CD1c-positive myeloid dendritic cell (primary cell): ENCODE measurements at regions not wholly inside any gene's neighbourhood (a gene's known extent, or its start where the extent isn't known, plus 50 kb on each side); places are given as distances from the start of the nearest gene placed in this dataset.

Experiments used
- DNase-seq: peaks from one replicate; pipeline ENCODE4 v3.0.0-alpha.2; 2016; ENCODE audit errors: extremely low spot score

DNA sequence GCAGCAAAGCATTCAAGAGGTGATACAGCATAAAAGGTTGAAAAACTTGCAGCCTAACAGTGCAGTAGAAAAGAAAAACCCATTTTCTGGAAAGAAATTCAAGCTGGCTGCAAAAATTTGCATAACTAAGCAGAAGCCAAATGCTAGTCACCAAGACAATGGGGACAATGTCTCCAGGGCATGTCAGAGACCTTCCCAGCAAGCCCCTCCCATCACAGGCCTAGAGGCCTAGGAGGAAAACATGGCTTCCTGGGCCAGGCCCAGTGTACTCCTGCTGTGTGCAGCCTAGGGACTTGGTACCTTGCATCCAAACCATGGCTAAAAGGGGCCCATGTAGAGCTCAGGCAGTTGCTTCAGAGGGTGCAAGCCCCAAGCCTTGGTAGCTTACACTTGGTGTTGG, 405.1 kb upstream of the CYRIA start:
- DNase-seq: no peak

DNA sequence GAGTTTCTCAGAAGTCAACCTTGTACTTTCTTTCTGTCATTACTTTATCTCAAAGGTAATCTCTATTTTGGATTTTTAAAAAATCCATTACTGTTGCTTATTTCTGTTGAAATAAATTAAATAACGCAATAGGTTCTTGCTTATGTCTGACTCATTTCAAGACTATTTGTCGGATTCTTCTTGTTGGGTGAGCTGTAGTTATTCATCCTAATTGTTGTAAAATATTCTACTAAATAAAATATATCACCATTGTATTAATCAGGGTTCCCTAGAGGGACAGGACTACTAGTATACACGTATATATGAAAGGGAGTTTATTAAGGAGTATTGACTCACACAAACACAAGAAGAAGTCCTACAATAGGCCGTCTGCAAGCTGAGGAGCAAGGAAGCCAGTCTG, 403.9 kb upstream of the CYRIA start:
- no peak for DNase-seq

DNA sequence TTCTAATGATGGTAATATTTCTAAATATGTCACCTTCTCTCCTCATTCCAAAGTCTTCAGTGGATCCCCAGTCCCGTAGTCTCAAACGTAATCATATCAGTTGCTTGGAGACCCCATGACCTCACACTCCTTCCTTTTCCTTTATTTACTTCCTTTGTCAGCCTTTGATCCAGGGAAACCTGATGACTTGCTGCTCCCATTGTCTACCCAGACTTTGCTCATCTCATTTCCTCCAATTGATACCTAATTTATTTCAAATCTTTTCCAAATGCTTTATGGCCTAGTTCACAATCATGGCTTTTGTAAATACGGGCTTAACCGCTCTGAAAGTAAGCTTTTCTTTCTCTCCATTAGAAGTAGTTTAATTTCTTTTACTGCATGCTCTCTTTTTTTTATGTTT, 402.4 kb upstream of the CYRIA start:
- DNase-seq: no peak

DNA sequence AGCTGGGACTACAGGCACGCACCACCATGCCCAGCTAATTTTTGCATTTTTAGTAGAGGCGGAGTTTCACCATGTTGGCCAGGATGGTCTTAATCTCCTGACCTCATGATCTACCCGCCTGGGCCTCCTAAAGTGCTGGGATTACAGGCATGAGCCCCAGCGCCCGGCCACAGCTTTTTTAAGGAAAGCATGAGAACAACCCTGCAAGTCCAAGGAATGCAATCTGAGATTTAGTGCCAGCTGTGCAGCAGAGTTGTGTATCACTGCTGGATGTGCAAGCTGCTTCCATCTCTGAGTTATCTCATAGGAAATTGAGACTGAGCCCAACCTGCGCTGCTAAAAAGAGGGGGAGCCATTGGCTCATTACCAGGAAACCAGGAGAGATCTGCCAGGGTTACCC, 399.9 kb upstream of the CYRIA start:
- no peak for DNase-seq

DNA sequence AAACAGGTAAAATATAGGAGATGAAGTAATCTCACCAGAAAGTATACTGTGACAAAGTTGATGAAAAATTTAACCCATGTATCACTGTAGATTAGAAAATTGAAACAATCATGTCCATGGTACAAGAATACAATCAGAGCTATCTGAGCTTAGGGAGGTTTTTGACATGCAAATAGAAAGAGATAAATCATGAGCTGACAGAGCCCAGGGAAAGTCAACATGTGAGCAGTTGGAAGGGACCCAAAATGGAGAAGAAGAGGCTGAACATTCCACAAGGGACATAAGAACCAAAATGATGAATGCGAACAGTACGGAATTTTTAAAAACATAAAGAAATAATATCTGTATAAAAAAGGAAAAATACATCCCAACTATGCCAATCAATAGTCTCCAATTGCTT, 395.4 kb upstream of the CYRIA start:
- no peak for DNase-seq

DNA sequence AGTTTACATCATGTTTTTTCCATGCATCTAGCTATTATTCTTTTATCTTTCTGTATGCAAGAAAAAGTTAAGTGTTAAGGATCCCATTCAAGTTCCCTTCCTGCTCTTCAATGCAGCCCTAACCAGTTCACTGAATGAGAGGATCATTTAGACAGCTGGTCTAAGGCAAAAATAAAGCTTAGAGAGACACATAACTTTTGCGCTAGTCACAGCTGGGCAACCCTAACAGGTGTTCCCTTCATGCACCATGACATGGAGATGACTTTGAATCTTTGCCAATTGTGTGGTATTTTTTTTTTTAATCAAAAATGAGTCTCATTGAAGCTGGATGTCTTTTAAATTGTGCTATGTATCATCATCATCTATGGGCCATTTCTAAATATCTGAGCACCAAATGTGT, 393.8 kb upstream of the CYRIA start:
- DNase-seq: no peak

DNA sequence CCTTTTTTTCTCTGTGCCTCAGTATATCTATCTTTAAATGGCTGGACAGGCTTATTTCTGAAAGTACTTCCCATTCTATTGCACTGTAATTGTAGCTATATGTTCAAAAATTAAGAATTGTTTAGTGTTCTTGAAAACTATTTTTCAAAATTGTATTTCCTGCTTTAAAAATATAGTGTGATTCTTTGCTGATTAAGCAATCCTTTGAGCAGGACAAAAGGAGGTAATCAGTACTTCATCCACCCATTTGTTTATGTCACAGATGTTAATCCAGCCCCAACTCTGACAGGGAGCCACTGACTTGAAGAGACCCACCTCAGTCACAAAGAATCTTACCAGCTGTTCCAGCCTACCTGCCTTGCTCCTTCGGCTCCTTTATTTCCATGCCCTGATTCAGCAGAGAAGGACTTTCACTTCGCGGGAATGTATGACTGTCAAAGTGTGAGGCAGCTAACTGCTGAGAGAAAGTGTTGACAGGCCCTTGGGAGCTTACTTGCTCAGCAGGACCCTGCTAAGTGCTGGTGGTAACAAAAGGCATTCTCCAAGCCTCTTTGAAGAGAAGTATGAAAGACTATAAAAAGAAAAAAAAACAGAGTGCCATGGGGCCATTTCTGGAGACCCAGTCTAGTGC, 393.3 kb upstream of the CYRIA start:
- no peak for DNase-seq

DNA sequence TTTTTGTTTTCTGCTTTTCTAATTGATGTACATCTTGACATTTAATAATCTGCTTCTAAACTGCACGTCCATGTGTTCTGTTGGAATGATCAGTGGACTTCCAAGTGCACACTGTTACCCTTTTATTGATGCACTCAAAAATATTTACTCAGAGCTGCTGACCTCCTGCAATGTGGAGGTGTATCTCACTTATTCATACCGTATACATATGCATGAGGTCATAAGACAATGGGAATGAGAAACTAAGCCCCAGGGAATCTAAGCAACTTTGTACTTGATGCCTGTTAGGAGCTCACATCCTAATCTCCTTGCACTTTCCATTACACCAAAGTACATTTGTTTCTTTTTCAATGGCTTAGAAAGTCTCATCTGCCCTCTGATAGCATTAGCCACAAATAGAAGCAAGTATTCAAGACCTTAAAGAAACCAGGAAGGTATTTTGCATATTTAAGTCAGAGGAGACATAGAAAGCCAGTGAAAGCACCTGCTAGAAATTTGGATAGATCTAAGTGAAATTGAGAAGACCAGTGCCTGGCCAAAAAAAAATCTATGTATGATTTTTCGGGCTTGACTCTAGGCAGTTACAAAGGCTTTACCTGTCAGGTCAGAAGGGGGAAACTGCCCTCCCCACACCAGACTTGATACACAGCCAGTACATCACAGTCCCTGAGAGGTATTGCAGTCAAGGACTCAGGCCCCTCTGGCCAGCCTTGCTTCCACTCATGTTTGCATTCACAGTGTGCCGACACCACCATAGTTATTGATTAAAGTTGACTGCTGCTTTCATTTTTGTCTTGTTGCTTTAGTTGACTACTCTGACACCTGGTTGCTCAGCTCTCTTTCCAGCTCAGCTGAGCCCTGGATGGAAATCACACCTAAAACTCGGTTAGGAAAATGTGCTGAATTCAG, 391.7 kb upstream of the CYRIA start:
- no peak for DNase-seq

DNA sequence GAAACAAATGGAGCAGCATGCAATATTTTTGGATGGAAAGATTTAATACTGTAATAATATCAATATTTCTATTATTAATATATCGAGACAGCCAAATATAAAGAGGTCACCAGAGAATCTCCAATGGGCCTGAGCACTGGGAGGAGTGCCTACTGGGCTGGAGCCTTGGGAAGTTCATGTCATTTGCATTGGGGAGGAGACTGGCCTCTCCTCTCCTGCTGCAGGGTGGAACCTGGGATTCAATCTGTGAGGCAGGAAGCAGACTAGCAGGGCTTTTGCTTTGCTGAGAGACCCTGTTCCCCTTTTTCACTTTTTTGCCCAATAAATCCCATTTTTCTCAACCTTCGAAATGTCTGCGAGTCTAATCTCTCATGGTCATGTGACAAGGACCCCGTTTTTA, 390.6 kb upstream of the CYRIA start:
- no peak for DNase-seq

DNA sequence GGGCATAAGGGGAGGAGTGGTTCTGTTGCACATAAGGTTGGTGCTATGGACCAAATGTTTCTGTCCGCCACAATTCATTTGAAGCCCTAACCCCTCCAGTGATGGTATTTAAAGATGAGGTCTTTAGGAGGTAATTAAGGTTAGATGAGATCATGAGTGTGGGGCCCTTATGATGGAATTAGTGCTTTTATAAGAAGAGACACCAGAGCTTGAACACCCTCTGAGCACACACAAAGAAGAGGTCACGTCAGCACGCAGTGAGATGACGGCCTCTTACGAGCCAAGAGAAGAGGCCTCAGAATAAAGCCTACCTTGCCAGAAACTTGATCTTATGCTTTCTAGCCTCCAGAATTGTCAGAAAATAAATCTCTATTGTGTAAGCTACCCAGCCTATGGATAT, 386.4 kb upstream of the CYRIA start:
- DNase-seq: no peak

DNA sequence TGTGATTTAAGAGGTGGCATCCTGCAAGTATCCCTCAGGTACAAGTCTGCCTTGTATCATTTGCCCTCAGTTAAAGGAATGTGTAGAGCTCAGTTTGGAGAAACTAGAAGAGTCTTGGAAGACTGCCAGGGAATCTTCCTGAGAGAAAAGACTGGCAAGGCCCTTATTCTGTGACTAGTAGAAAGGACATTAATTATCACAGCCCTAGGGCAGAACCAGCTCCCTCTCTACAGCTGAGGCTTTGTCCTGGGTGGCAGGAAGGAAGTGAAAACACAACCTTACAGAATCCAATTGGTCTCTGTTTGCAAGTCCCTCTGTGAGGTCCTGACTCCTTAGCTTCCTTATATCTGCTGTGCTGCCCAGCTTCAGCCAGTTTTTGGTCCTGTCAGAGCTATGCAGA, 385.9 kb upstream of the CYRIA start:
- no peak for DNase-seq

DNA sequence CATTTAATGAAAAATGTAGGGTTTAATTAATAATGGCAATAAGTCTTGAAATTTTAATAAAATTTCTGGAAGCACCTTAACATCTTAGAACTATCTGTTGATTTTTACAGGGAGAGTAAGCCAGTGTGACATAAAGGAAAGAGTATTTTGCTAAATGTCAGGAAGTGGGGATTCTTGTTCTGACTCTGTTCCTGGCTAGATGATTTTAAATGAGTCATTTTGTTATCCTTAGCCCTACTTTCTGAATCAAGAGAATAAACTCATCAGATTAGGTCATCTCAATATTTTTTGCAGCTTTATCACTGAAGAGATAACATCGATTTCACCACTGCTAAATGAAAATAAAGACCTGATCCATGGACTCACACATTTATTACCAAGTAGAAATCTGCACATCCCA, 377.5 kb upstream of the CYRIA start:
- no peak for DNase-seq

DNA sequence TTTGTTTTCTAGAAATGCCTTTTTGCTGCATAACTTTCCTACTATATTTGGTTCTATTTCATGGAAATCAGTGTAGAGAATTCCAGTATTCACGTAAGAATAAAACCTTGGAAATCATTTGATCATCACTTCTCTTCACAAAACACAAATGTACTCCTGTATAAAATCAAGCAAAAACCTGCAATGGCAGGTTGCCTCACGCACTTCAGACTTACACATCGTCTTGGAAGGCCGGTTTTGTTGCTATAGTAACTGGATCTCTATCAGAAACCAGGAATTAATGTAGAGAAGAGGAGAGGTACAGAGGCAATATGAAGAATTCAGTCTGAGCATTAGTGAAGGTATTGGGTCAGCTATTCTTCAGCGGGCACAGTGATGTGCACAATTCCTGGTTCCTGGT, 370.7 kb upstream of the CYRIA start:
- no peak for DNase-seq

DNA sequence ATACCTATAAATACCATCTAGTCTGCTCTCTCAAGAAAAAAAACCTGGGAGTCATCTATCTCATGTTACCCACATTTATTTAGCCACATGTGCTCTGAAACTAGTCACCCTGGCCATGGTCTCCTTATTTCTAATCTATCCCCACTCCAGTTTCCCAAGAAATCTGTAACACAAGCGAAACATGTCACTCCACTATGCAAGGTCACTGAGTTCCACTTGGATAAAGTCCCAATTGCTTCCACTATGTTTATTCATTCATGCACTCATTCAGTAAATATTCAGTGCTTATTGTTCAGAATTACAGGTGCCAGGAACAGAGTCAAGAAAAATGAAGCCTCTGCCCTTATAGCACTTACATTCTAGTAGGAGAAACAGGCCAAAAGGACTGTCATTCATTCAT, 369.4 kb upstream of the CYRIA start:
- DNase-seq: no peak

DNA sequence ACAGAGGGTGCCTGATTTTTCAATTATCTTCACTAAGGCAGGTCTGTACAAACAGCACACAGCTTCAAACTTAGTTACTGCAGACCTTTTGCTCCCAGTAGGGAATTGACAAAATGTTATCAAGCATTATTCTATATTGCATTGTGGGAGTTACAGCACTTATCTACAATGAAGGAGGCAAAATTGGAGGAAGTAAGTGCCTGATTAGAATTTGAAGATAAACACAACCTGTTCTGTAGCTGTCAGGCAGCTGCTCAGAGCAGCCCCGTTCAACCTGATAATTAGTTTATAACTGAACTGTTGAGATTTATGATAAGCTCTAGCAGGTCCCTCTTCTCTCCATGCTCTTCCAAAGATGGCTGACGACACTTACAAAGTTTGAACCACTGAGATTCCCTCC, 364.4 kb upstream of the CYRIA start:
- no peak for DNase-seq

DNA sequence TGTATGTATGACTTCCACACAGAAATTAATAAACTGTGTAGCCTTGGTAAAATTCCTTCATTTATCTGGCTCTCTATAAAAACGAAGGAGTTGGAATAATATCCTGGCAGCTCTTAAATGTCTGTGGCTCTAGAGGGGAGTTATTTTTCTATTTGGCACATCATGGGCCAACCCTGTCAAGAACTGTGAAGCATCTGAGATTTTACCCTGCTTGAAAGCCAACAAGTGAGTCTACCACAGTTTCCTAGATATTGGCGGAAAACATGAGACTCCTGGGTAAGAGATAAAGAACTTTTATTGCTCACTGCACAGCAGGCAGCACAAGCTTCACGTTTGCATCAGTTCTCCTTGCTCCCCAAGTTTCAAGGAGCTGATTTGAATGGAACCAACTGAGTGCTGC, 346.7 kb upstream of the CYRIA start:
- no peak for DNase-seq

DNA sequence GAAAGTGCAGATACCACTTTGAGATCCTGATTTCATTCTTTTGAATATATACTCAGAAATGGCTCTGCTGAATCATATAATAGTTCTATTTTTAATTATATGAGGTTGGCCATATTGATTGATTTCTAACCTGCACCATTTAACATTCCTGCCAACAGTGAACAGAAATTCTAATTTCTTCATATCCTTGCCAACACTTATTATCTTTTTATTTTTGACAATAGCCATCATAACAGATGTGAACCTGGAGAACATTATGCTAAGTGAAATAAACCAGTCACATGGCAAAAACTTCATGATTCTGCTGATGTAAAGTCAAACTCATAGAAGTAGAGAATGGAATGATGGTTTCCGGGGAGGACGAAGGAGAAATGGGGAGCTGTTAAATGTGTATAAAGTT, 344.5 kb upstream of the CYRIA start:
- no peak for DNase-seq

DNA sequence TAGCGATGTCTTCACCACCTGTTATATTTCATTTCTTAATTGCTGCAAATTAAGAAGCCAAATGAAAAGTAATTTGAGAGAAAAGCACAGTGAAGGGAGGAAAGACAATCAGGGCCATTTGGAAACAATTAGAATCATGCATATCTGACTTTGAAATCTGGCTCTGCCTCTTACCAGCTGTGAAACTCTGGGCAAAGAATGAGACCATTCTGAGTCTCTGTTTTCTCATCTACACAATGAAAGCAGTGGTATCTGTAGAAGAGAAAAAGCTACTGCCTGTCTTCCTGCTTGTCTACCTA, 334.5 kb upstream of the CYRIA start:
- no peak for DNase-seq

DNA sequence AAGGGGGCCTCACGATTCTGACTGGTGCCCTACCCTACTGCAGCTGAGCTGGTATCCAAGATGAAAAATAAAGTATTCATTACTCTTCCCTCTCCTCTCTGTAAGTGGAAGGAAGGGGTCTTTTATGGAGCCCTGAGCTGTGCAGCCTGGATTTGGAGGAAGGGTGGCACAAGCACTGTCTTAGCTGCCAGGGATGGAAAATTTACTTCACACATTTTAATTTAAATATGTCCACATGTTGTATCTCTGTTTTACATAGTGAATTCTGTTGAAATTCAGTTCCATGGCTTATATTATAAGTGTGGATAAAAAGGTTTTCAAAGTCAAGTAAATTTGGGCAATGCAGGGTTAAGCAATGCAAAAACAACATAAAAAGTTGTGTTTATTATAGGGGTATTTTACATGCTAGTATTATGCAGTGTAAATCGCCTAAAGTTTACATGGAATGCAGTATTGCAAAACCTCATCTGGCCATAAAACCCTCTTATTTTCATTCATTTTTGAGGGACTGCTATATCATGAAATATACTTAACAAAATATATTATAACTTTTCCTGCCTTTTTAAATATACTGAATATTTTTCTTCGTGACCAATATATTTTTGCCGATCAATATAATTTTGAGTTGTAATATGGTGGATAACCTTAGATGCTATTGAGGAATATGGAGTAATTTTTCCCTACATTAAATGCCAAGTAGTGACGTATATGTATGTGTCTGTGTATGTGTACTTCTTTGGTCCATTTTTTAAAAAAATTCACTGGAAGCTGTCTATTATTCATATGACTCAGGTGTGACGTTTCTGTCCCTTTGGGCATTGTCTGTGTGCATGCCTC, 333.9 kb upstream of the CYRIA start:
- DNase-seq: no peak

DNA sequence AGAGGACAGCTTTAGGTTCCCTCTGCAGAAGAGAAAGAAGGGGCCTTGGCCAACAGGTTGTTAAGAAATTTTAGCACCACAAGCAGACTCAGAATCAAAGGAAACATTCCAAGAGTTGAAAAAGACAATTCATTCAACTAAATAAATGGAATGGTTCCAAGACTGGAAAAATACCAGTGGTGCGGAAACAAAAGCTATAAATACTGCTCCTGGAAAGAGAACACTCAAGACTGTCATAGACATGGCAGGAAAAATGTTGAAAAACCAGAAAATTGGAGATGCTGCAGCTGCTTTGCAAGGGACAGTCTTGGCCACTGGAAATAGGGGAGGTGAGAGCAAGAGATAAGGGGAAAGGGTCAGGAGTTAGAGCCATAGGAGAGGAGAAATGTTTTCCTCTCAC, 312.7 kb upstream of the CYRIA start:
- DNase-seq: no peak

DNA sequence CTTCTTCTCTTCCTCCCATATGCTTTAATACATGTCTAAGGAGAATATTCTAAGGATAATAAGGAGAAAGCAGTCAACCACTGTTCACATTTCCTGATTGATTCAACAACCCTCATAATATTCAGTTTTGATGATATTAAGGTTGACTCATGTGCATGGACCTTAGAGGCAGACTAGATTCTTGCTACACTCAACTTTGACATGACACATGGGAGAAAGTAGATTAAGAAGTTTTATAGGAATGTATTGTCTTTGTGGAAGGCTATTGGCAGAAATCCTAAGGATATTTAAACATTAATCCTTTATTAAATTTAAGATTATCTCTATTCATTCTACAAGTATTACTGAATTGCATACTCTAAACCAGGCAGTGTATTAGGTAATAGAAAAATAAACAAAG, 309.1 kb upstream of the CYRIA start:
- no peak for DNase-seq

DNA sequence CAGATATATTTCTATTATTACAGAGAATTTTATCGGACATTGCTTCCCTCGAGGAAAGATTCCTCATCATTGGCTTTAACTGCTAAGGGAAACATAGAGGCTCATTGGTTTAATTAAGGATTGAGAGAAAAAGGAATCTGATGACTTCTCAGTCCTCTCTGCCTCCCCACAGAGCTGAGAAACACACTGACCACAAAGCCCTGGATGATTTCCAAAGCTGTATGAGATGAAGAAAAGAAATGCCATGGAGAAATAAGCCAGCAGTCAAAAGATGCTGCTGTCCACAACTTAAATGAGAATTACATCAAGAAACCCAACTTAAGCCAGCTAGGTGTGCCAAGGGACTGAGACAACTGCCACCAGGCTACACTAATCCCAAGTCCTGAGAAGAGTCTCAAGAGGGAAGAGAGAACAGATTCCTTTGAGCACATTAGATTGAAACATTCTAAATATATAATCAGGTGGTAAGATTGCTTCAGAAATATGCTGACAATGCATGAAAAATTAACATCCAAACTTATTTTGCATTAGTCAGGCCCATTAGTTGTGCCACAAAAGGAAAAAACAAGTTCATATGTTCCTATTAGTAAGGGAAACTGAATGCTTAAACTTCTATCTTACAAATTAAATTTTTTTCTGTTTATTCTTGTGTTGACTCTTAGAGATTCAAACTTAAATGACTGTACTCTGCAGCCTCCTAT, 308.1 kb upstream of the CYRIA start:
- DNase-seq: no peak
